ENCODE measurements at regions not wholly inside any gene's neighbourhood (a gene's known extent, or its start where the extent isn't known, plus 50 kb on each side); places are given as distances from the start of the nearest gene placed in this dataset.

GRCh38 chr6:90463359-90463758 lies 123.5 kb downstream of the MAP3K7 start:
- peak; percentile 62 for DNase-seq

DNA sequence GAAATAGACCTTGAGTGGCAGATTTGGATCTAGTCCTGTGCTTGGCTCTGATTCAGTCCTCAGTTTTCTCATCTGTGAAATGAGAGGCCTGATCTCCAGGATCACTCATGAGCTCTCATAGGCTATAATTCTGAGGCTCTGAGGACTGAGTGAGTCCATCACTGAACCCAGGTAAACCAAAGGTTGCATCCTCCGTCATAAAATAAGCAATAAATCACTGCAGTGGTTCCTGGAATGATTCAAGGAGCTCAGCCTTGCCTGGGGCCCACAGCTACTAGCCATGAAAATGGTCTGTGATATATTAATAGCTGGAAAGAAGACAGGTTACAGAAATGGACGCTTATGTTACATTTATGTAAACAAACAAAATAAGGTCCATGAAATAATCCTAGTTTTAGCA lies 124.8 kb downstream of the MAP3K7 start:
- no peak for DNase-seq

DNA sequence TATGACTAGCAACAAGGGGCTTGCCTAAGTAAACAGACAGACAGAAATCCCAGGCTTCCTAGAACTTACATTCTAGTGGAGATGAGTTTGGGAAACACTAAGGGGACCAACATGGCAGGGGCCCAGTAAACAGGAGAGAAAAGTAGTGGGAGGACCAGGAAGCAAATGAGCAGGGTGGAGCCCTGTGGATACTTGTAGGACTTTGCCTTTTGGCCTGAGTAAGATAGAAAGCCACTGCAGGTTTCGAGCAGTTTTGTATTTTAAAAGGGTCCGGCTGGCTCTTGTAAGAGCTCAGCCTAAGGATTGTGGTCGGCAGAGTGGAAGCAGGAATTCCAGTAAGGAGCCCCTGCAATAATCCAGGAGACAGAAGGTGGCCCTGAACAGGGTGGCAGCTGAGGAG lies 125.5 kb downstream of the MAP3K7 start:
- DNase-seq: no peak

GRCh38 chr6:90460051-90460450 lies 126.8 kb downstream of the MAP3K7 start:
- DNase-seq: peak; percentile 81

DNA sequence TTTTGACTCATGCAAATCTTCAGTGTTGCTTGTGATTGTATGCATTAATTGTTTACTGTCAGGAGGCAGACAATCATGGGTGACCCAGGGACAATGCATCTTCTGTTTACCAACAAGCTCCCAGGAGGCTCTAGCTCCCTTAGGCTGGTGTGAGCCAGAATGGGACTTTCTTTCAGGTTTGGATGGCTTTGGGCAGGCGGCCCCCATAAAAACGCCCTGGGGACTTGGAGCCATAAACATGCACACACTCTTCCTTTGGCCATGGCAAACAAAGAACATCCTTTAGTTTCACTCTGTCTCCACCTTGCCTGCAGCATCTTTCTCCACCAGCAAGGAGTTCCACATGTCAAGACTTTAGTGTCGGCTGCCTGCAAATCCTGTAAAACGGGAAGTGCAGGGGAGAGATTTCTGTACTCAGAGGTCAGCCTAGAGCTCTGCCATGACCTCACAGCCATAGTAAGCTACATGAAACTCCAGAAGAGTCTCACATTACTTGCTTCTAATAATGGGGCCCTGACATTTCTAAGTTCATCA lies 127.6 kb downstream of the MAP3K7 start:
- no peak for DNase-seq

DNA sequence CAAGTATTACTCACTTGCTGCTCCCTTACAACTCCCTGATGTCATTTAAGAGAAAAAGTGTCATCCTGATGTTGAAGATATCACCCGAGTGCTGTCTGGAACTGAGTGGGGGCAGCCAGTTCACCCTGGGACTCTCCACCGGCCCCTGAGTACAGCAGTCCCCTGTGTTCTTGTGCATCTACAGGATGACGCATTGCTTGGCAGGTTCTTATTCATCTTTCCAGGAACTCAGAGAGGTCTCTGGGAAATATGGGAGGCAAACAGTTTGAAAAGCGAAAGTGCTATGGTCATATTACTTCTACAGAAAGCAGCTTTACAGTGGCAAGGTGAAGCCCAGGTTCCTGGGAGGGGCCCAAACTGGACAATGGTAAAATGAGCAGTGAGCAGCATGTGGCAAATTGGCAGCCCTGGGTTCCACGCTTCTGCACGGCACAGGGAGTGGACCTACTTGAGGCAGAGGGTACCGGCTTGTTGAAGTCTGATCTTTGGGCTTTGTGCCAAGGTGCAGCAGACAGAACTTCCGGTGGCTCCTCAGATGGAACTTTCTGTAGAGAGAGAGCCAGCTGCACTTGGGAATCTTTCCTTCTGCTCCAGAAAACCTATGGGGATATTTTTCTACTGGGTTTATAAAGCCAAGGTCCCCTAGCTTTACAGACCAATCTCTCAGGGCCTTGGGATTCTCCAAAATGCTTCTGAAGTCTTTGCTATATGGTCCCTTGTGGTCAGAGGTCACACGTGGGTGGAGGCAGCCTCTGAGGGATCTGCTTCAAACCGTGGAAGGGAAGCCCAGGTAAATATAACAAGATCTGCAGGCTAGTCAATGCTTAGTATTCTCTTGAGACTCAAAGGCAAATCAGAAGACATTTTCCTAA lies 128.3 kb downstream of the MAP3K7 start:
- DNase-seq: peak; percentile 86

- DNase-seq: no peak
These were observed 129.0 kb downstream of the MAP3K7 start for GRCh38 chr6:90457867-90458259.

DNA sequence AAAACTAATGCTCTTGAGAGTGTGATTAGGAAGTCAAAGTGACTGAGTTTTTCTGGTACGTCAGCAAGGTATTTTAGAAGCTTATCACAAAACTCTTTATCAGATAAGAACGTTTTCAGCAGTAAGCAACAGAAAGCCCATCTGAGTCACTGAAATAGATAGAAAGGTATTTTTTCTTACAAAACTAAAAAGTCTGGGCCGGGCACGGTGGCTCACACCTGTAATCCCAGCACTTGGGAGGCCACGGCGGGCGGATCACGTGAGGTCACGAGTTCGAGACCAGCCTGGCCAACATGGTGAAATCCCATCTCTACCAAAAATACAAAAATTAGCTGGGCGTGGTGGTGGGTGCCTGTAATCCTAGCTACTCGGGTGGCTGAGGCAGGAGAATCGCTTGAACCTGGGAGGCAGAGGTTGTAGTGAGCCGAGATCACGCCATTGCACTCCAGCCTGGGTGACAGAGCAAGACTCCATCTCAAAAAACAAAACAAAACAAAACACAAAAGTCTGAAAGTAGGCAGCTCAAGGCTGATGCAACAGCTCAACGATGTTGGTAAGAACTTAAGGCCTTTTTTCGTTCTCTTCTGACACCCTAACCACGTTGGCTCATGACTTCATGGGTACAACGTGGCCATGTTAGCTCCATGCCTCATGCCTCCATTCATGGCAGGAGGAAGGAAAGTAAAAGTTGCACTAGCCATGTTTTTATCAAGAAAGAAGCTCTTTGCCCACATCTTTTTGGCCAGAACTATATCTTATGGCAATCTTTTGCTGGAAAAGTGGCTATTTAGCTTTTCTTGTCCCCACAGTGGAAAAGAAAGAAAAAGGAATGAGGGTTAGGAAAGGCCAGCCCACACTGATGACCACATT lies 129.6 kb downstream of the MAP3K7 start:
- peak; percentile 74 for DNase-seq

- DNase-seq: no peak
These were observed 130.9 kb downstream of the MAP3K7 start for GRCh38 chr6:90456001-90456400.

DNA sequence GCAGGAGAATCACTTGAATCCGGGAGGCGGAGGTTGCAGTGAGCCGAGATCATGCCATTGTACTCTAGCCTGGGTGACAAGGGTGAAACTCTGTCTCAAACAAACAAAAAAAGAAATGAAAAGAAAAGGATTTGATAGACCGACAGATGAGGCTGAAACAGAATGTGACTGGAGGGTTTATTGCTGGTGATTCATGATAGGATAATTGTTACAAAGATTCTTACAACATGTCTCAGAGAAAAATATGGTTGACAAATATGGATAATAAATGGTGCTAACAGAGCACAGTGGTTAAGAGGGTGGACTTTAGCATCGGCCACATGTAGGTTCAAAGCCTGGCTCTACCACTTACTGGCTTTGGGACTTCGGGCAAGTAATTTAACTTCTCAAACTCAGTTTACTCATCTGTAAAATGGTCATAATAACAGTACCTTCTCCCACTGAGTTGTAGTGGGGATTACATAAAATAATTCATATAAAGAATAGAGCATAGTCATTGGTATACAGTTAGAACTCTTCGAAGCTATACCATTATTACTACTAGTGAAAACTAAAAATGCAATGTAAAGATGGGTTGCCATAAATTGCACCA lies 131.9 kb downstream of the MAP3K7 start:
- no peak for DNase-seq

- DNase-seq: no peak
These were observed 136.5 kb downstream of the MAP3K7 start for GRCh38 chr6:90450268-90450953.

DNA sequence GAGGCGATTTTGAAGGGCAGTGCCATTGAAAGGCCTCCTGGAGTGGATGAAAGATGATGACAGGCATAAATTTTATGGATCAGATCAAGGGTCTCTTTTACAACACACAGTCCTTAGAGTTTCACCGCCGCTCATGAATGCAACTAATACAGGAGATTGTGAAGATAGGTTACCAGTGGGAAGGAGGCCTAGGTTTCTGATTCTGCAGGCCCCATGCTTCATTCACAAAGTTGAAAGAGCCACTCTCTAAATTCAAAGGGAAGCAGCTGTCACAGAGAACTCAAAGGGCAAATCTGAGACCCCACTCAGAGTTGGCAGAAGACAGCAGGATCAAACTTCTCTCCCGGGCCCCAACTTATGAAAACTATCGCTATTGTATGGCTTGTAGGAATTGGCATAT lies 137.6 kb downstream of the MAP3K7 start:
- DNase-seq: no peak

GRCh38 chr6:90448836-90449235 lies 138.0 kb downstream of the MAP3K7 start:
- DNase-seq: no peak

- DNase-seq: no peak
These were observed 140.7 kb downstream of the MAP3K7 start for GRCh38 chr6:90446164-90446563.

DNA sequence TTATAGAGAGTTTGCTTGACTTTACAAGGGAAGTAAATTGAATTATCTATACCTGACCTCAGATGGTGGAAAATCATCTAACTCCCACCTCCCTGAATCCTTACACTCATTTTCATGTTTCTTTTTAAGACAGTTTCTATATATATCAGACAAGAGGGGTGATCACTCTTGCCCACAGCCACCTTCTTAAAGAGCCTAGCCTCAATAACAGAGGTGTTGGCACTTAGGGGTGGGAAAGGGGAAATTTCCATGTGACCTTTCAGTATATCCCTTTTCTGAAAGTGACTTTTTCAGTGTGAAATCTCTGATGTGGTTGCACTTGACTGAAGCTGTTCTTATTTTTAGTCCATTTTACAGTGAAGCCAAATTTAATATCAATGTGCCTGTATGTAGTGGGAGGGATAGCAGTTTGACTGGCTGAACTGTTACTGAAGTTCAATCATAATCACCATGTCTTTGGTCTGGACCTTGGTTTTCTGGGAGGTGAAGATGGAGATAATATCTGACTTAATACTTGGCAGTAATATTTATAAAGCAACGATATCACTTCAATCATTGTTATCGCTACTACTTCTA lies 141.3 kb downstream of the MAP3K7 start:
- DNase-seq: no peak

DNA sequence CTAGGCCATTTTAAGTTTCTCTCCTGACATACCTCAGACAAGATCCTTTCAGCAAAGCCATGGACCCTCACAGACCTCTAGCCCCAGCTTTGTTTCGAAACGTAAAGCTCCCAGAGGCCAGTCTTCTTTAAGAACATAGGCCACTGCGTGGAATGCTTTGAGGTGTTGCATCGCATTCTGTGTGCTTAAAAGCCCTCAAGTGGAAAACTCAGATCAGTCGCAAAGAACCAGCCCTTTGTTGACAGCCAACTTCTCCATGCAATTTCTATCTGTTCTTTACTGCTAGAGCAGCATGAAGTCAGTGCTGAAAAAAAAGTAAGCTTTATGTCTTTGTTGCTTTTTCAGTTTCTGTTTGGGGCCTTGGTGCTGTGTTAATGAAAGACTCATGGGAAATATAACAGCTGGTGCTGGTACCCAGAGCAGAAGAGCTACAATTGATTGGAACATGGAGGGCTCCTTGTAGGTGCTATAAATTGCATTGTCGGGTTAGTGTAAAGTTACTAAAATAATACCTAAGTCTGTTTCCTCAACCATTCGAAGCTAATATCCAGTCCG lies 142.6 kb downstream of the MAP3K7 start:
- DNase-seq: no peak

DNA sequence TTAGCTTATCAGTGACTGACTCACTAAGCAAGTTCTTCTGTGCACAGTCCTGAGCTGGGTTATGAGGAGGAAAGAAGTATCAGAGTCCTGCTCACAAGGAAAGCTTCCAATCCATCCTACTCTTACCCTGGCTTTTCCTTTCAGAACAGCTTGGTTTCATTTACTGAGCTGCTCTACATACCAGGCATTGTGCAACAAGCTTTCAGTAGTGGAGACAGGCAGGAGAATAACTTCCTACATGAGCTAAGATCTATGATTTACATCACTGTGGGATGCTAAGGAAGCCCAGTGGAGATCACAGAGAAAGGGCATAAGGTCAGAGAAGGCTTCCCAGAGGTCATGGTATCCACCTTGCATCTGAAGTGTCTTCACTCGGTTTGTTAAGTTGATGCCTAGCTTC lies 144.5 kb downstream of the MAP3K7 start:
- no peak for DNase-seq

DNA sequence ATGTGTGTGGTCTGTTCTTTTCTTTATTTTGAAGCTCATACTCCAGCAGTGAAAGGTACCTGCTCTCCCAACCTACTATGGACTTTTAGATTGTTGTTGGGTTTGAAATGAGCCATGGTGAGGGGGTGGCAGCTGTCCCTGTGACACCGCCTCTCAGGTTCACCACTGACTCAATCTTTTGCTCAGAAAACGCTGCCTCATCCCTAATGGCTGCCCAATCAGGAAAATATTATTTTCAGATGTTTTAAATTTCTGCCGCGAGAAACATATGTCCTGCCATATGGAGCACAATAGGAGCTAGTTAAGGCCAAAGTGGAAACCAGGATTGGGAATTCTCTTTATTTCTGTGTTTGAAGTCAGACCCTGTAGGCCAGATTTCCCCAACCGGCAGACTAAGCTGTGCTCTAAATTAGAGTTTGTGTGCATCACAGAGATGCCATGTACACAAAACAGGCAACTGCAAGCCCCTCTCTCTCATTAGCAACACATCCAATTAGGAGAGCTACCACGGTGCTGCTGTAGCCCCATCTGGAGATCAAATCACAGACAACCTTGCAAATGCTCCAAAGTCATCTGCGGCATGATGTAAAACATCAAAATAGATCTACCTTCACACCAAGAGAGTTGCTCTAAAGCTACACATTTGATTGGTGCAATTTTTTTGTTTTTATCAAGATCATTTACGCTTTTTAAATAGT lies 144.1 kb upstream of the BACH2 start:
- DNase-seq: no peak

DNA sequence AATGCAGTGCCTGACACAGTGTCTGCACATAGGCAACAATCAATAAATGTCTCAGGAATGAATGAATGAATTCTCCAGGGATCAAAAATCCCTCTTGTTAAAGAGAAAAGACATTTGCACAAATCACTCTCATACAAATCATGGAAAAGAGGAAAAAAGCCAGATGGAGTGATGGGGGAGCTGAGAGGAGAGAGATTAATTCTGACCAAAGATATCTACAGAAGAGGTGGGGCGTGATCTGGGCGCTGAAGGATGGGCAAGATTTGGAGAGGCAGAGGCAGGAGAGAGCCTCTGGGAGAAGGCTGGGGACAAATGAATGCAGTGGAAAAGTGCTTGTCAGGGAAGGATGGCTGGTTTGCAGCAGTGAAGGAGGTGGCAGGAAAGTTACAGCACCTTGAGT lies 142.9 kb upstream of the BACH2 start:
- DNase-seq: no peak

DNA sequence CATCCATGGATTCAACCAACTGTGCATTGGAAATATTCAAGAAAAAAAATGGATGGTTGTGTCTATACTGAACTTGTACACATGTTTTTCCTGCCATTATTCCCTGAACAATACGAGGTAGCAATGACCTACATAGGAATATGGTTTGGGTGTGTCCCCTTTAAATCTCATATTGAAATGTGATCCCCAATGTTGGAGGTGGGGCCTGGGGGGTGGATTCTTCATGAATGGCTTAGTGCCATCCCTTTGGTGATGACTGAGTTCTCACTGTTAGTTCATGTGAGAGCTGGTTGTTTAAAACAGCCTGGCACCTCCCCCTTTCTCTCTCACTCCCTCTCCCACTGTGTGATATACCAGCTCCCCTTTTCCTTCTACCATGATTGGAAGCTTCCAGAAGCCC lies 139.8 kb upstream of the BACH2 start:
- no peak for DNase-seq

- no peak for DNase-seq
These were observed 138.7 kb upstream of the BACH2 start for GRCh38 chr6:90435207-90435899.
